Superior temporal gyrus (tissue), 1 donor: ENCODE measurements at regions not wholly inside any gene's neighbourhood (a gene's known extent, or its start where the extent isn't known, plus 50 kb on each side); places are given as distances from the start of the nearest gene placed in this dataset.

Experiments
- DNase-seq: peaks from one replicate; pipeline ENCODE4 v3.0.0-alpha.2; 2016; ENCODE audit errors: extremely low spot score

GRCh38 chr6:20024978-20025377 lies 187.3 kb downstream of the MBOAT1 start:
- DNase-seq = no peak

- DNase-seq = no peak
Observed at GRCh38 chr6:20025681-20026080, 186.6 kb downstream of the MBOAT1 start.

- no peak for DNase-seq
Observed at GRCh38 chr6:20028143-20028542, 184.1 kb downstream of the MBOAT1 start.

- DNase-seq = no peak
Observed at GRCh38 chr6:20028562-20028961, 183.7 kb downstream of the MBOAT1 start.

- no peak for DNase-seq
Observed at GRCh38 chr6:20029979-20030378, 182.3 kb downstream of the MBOAT1 start.

GRCh38 chr6:20031342-20031741 lies 180.9 kb downstream of the MBOAT1 start:
- DNase-seq = no peak

GRCh38 chr6:20033697-20034407 lies 178.4 kb downstream of the MBOAT1 start:
- DNase-seq = no peak

GRCh38 chr6:20034408-20034769 lies 177.9 kb downstream of the MBOAT1 start:
- no peak for DNase-seq

GRCh38 chr6:20036141-20036677 lies 176.1 kb downstream of the MBOAT1 start:
- DNase-seq = no peak

- DNase-seq = peak; percentile 44
Observed at GRCh38 chr6:20038410-20039204, 173.7 kb downstream of the MBOAT1 start.

GRCh38 chr6:20044883-20045282 lies 167.4 kb downstream of the MBOAT1 start:
- no peak for DNase-seq
